ENCODE measurements at regions not wholly inside any gene's neighbourhood (a gene's known extent, or its start where the extent isn't known, plus 50 kb on each side); places are given as distances from the start of the nearest gene placed in this dataset.

DNA sequence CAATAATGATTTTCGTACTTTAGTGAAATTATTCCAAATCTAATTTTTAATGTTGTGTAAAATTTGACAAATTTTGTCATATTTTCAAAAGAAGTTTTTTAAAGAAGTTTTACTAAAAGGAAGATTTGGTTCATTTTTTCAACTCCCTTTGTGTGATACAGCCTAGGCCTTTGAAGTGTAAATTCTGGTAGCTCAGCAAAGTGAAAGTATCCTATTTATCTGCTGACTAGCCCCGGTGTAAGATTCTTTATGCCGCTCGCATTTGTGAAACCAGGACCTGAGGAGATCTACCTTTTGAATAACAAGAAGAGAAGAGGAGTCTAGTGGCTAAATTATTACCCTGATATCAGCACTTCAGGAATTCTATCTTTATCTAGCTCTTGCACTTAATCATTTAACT is 177.4 kb downstream of the JRKL start:
- Histone ChIP-seq H3K9me3 (no peaks in the 10 kb centered on the region), H3K4me1 (no peaks in the 10 kb centered on the region), H3K4me3 (no peak overlapping the region), H3K4me2 (peak overlapping the region; percentile 28; the same call in 2 of the 3 replicates), H3K27ac (no peak overlapping the region)
- TF ChIP-seq ZNF302 (CRISPR knock-in tag; IDR thresholded peaks at IDR 0.05) (no peak), MYC (IDR thresholded peaks at IDR 0.05; ENCODE audit: borderline replicate concordance, low read length) (no peak), GATA3 (IDR thresholded peaks at IDR 0.05; ENCODE audit: borderline replicate concordance) (no peak)
- DNase-seq (ENCODE audit: low read depth in 1 of 2, low spot score in 1 of 2) (no peak), FAIRE-seq (no peak), ATAC-seq (no peak)
- POLR2A ChIA-PET = no interaction called here
- CTCF ChIA-PET = no interaction called here
- 44% methylated on average over 4 of the region's 4 CpGs for WGBS (ENCODE audit: missing lambda C conversion rate)

DNA sequence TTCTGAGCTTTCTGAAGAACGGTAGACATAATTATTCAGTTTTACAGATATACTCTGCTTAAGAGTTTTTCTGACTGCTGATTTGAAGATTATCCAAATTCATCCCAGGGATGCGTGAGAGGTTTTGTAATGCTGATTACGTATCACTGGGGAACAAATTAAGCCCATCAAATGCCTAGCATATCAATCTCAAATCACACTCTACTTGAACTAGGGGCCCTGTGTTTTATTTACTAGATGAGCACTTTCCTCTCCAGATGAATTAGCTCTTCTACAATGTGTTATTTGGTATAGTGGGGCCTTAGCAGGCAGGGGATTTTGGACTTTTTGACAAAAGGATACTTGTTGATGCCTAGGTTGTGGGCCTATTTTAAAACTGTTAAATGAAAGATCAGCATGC is 177.9 kb downstream of the JRKL start:
- Histone ChIP-seq H3K27ac (no peak overlapping the region), H3K4me3 (no peak overlapping the region), H3K9me3 (no peaks in the 10 kb centered on the region), H3K4me2 (no peak overlapping the region), H3K4me1 (no peaks in the 10 kb centered on the region)
- FAIRE-seq = no peak
- TF ChIP-seq CBX2 (IDR thresholded peaks at IDR 0.05; ENCODE audit: borderline replicate concordance, low read depth) = no peak
- TF ChIP-seq, protein P1, sequence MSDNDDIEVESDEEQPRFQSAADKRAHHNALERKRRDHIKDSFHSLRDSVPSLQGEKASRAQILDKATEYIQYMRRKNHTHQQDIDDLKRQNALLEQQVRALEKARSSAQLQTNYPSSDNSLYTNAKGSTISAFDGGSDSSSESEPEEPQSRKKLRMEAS (IDR thresholded peaks at IDR 0.05) = no peak
- TF ChIP-seq ZNF302 (CRISPR knock-in tag; IDR thresholded peaks at IDR 0.05) = no peak
- TF ChIP-seq ZFP36 (IDR thresholded peaks at IDR 0.05; ENCODE audit: borderline replicate concordance, partially characterized antibody) = no peak
- TF ChIP-seq, protein P2, sequence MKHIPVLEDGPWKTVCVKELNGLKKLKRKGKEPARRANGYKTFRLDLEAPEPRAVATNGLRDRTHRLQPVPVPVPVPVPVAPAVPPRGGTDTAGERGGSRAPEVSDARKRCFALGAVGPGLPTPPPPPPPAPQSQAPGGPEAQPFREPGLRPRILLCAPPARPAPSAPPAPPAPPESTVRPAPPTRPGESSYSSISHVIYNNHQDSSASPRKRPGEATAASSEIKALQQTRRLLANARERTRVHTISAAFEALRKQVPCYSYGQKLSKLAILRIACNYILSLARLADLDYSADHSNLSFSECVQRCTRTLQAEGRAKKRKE (CRISPR knock-in tag; IDR thresholded peaks at IDR 0.05; ENCODE audit: low read depth) = no peak
- TF ChIP-seq CBX8 (IDR thresholded peaks at IDR 0.05) = no peak
- no peak for TF ChIP-seq PHF8 (IDR thresholded peaks at IDR 0.05; ENCODE audit: borderline replicate concordance, low read depth)
- no peak for TF ChIP-seq JUN (IDR thresholded peaks at IDR 0.05)
- no peak for TF ChIP-seq MYC (IDR thresholded peaks at IDR 0.05; ENCODE audit: borderline replicate concordance, low read length)
- no peak for TF ChIP-seq HDAC2 (IDR thresholded peaks at IDR 0.05)
- TF ChIP-seq, protein P3, sequence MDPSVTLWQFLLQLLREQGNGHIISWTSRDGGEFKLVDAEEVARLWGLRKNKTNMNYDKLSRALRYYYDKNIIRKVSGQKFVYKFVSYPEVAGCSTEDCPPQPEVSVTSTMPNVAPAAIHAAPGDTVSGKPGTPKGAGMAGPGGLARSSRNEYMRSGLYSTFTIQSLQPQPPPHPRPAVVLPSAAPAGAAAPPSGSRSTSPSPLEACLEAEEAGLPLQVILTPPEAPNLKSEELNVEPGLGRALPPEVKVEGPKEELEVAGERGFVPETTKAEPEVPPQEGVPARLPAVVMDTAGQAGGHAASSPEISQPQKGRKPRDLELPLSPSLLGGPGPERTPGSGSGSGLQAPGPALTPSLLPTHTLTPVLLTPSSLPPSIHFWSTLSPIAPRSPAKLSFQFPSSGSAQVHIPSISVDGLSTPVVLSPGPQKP (IDR thresholded peaks at IDR 0.05; ENCODE audit: low read depth, low read length) = no peak
- no peak for TF ChIP-seq EHF (CRISPR knock-in tag; IDR thresholded peaks at IDR 0.05)
- TF ChIP-seq NPAS2 (CRISPR knock-in tag; IDR thresholded peaks at IDR 0.05; ENCODE audit: borderline replicate concordance) = no peak
- CTCF ChIA-PET = no interaction called here
- 46% methylated on average over 3 of the region's 3 CpGs for WGBS (ENCODE audit: missing lambda C conversion rate)
- ATAC-seq = no peak
- POLR2A ChIA-PET = no interaction called here
- no peak for DNase-seq (ENCODE audit: low read depth in 1 of 2, low spot score in 1 of 2)

DNA sequence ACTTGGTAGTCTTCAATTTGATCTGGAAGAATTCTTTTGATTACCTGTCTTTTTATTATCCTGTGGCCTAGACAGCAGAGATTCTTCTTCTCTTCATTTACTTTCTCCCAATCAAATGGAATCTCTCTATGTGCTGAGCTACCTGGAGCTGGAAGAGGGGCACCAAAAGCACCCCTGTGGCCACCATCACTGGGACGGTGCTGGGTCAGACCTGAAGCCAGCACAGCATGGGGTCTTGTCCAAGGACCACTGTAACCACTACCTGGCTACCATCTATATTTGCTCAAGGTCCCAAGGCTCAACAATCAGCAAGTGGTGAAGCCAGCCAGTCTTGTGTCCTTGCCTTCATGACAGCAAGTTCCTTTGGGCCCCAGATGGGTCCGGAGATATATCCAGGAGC is 186.6 kb downstream of the JRKL start:
- Histone ChIP-seq H3K4me1 (no peaks in the 10 kb centered on the region), H3K9me3 (no peaks in the 10 kb centered on the region), H3K4me2 (no peak overlapping the region), H3K4me3 (no peak overlapping the region), H3K27ac (no peak overlapping the region)
- 8% methylated on average over 2 of the region's 2 CpGs for WGBS (ENCODE audit: missing lambda C conversion rate)
- ChIA-PET POLR2A (no interaction called here), CTCF (no interaction called here)
- no peak for FAIRE-seq
- no peak for DNase-seq (ENCODE audit: low read depth in 1 of 2, low spot score in 1 of 2)
- no peak for ATAC-seq
- TF ChIP-seq POLR2AphosphoS2 (conservative IDR thresholded peaks at IDR 0.05; ENCODE audit: low read length) (no peak), PHF8 (IDR thresholded peaks at IDR 0.05; ENCODE audit: borderline replicate concordance, low read depth) (no peak), BHLHE40 (IDR thresholded peaks at IDR 0.05; ENCODE audit: low read depth, low read length) (no peak), ZSCAN20 (CRISPR knock-in tag; IDR thresholded peaks at IDR 0.05) (no peak)

DNA sequence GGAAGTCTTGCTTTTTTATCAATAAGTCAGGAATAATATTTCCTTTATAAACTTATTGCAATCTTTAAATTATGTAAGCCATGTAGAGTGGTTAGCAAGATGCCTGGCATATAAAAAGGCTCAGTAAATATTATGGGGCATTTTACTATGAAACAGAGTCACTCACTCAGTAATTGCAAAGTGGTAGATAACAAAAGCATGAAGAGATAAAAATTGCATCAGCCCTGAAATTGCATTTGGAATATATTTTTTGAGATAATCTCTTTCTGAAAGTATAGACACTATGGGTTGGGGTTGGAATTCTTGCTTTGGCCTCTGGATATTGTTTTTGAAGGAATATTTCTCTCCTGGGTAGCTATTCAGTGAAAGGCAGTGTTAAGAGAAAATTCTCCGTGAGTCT is 188.6 kb downstream of the JRKL start:
- no peaks in the 10 kb centered on the region for H3K9me3 ChIP-seq
- FAIRE-seq = no peak
- 70% methylated on average over 1 of the region's 1 CpG for WGBS (ENCODE audit: missing lambda C conversion rate)
- H3K4me2 ChIP-seq = no peak overlapping the region
- CTCF ChIA-PET = no interaction called here
- no peak overlapping the region for H3K4me3 ChIP-seq
- DNase-seq (ENCODE audit: low read depth in 1 of 2, low spot score in 1 of 2) = no peak
- no peak overlapping the region for H3K27ac ChIP-seq
- H3K4me1 ChIP-seq = no peaks in the 10 kb centered on the region
- POLR2A ChIA-PET = no interaction called here
- no peak for ATAC-seq
- TF ChIP-seq NFE2L2 (conservative IDR thresholded peaks at IDR 0.05; ENCODE audit: low read length) (no peak), ZFP36 (IDR thresholded peaks at IDR 0.05; ENCODE audit: borderline replicate concordance, partially characterized antibody) (no peak), CEBPB (IDR thresholded peaks at IDR 0.05) (no peak), PHF8 (IDR thresholded peaks at IDR 0.05; ENCODE audit: borderline replicate concordance, low read depth) (no peak), RAD21 (conservative IDR thresholded peaks at IDR 0.05 in 1 of 2, IDR thresholded peaks at IDR 0.05 in 1 of 2) (no peak), HOXB5 (CRISPR knock-in tag; IDR thresholded peaks at IDR 0.05) (no peak), TP53 (CRISPR knock-in tag; IDR thresholded peaks at IDR 0.05) (no peak)
- TF ChIP-seq, protein P1 (IDR thresholded peaks at IDR 0.05) = no peak

All from A549 (cell line).